A549 (cell line): ENCODE measurements at regions not wholly inside any gene's neighbourhood (a gene's known extent, or its start where the extent isn't known, plus 50 kb on each side); places are given as distances from the start of the nearest gene placed in this dataset.
"Not testable (repeated sequence)": the region's sequence is repeated elsewhere in the genome, so short reads cannot be mapped to it uniquely, and the experiment has no call there.

Experiments
- ATAC-seq, 2 experiments: fragments of 200-7000 bp in 1 of 2; fragments of >200 bp in 1 of 2; cut with Nextera tagmentation in 1 of 2; cut with Tn5 transposase in 1 of 2; 3 replicates each; pipeline versions ENCODE4 v1.8.0 to v1.9.1; 2018 to 2020; ENCODE audit warnings: mild to moderate bottlenecking in 1 of 2, moderate library complexity in 1 of 2
- CTCF ChIA-PET: fragments of 300-600 bp; sonication (Branson Sonifier 250); formaldehyde crosslinking; extraction: SDS; loops from one replicate; lab custom pipeline; 2021; ENCODE audit warnings: antibody characterized with exemption, inconsistent platforms; lab: Yijun Ruan, JAX
- POLR2A ChIA-PET: fragments of 350-600 bp; formaldehyde crosslinking; extraction: SDS; loops from one replicate; lab custom pipeline; 2021; ENCODE audit warnings: antibody characterized with exemption, inconsistent platforms; lab: Yijun Ruan, JAX
- DNase-seq, 2 experiments: peaks; one replicate each; pipeline versions ENCODE4 v3.0.0 to v3.0.0-alpha.2; 2011 to 2016; ENCODE audit warnings: low read depth in 1 of 2, low spot score in 1 of 2
- FAIRE-seq: peaks from 2 replicates; lab custom pipeline; 2011; peaks lifted over from hg19 to GRCh38; lab: Jason Lieb, UNC
- H3K27ac ChIP-seq, 2 experiments: fragments of >200 bp; sonication (Bioruptor Twin); formaldehyde crosslinking; 3 replicates each; pipeline ENCODE4 v1.5.1; 2016 to 2017
- H3K4me1 ChIP-seq: fragments of >200 bp; sonication (Bioruptor Twin); formaldehyde crosslinking; 3 replicates; pipeline ENCODE4 v1.6.1; 2016
- H3K4me2 ChIP-seq: fragments of >200 bp; sonication (Bioruptor Twin); formaldehyde crosslinking; 3 replicates; pipeline ENCODE4 v1.6.1; 2016
- H3K4me3 ChIP-seq: fragments of >200 bp; sonication (Bioruptor Twin); formaldehyde crosslinking; 3 replicates; pipeline ENCODE4 v1.5.1; 2016
- H3K9me3 ChIP-seq: fragments of >200 bp; sonication (Bioruptor Twin); formaldehyde crosslinking; 3 replicates; pipeline ENCODE4 v1.6.1; 2016
- CEBPB ChIP-seq, 2 experiments: fragments of >200 bp in 1 of 2; sonication (Bioruptor Twin) in 1 of 2; formaldehyde crosslinking in 1 of 2; IDR thresholded peaks; 2 replicates each; pipeline ENCODE4 v1.6.1; 2012 to 2016
- CTCF ChIP-seq: fragments of >200 bp; sonication (Bioruptor Twin); formaldehyde crosslinking; IDR thresholded peaks from 3 replicates; pipeline ENCODE4 v1.5.1; 2016
- FOSL2 ChIP-seq, 2 experiments: fragments of 450-650 bp in 1 of 2; fragments of >200 bp in 1 of 2; sonication (Bioruptor Twin) in 1 of 2; formaldehyde crosslinking; IDR thresholded peaks; 2 replicates each; pipeline versions ENCODE4 v1.5.0 to v1.6.1; 2016 to 2020; ENCODE audit warnings: mild to moderate bottlenecking in 1 of 2, moderate library complexity in 1 of 2
- KDM1A ChIP-seq: fragments of 200-600 bp; sonication (generic); IDR thresholded peaks from 2 replicates; pipeline ENCODE4 v1.6.1; 2016; ENCODE audit warnings: low read depth, mild to moderate bottlenecking
- NFE2L2 ChIP-seq: fragments of 150-350 bp; conservative IDR thresholded peaks from 2 replicates; pipeline ENCODE4 v1.6.1; 2014; ENCODE audit warnings: low read length
- RAD21 ChIP-seq, 2 experiments: fragments of >200 bp in 1 of 2; sonication (Bioruptor Twin) in 1 of 2; formaldehyde crosslinking in 1 of 2; IDR thresholded peaks in 1 of 2; conservative IDR thresholded peaks in 1 of 2; 2 replicates in 1 of 2; 3 replicates in 1 of 2; pipeline ENCODE4 v1.6.1; 2012 to 2018; ENCODE audit warnings: inconsistent platforms in 1 of 2
- RARB ChIP-seq: fragments of 250-450 bp; sonication (Bioruptor Pico); IDR thresholded peaks from 2 replicates; pipeline ENCODE4 v1.8.0; 2021; ENCODE audit warnings: mild to moderate bottlenecking, moderate library complexity
- SMC3 ChIP-seq: fragments of >200 bp; sonication (Bioruptor Twin); formaldehyde crosslinking; IDR thresholded peaks from 3 replicates; pipeline ENCODE4 v1.6.1; 2018; ENCODE audit warnings: inconsistent platforms
- TP53 ChIP-seq: fragments of 250-450 bp; sonication (Bioruptor Pico); IDR thresholded peaks from 2 replicates; pipeline ENCODE4 v1.5.0; 2021; ENCODE audit warnings: mild to moderate bottlenecking, moderate library complexity
- USF2 ChIP-seq: fragments of 450-650 bp; IDR thresholded peaks from 2 replicates; pipeline ENCODE4 v1.6.1; 2014; ENCODE audit warnings: antibody characterized with exemption
- WGBS: methylation state at CpG from one replicate; pipeline ENCODE4 v1.1.6; 2017; ENCODE audit errors: missing lambda C conversion rate; 5-methylcytosine and 5-hydroxymethylcytosine counted together
- TF ChIP-seq, protein P1 (sequence below): fragments of >200 bp; sonication (Bioruptor Twin); formaldehyde crosslinking; IDR thresholded peaks from 2 replicates; pipeline ENCODE4 v1.6.1; 2016
- TF ChIP-seq, protein P2 (sequence below): fragments of 150-350 bp; IDR thresholded peaks from 2 replicates; pipeline ENCODE4 v1.6.1; 2014; ENCODE audit warnings: low read depth, mild to moderate bottlenecking, low read length
- TF ChIP-seq, protein P3 (sequence below): IDR thresholded peaks from 2 replicates; pipeline ENCODE4 v1.6.1; 2012

GRCh38 chr2:61662990-61663389 is 124.8 kb upstream of the XPO1 start (continued):
- TF ChIP-seq, protein P1, sequence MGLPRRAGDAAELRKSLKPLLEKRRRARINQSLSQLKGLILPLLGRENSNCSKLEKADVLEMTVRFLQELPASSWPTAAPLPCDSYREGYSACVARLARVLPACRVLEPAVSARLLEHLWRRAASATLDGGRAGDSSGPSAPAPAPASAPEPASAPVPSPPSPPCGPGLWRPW: no peak

GRCh38 chr2:61660511-61661388 is 122.6 kb upstream of the XPO1 start:
- no peak for DNase-seq
- no peak for FAIRE-seq
- no peak for TF ChIP-seq FOSL2 (IDR thresholded peaks at IDR 0.05)
- no peak for TF ChIP-seq FOSL2 (CRISPR knock-in tag; IDR thresholded peaks at IDR 0.05)
- TF ChIP-seq, protein P2, sequence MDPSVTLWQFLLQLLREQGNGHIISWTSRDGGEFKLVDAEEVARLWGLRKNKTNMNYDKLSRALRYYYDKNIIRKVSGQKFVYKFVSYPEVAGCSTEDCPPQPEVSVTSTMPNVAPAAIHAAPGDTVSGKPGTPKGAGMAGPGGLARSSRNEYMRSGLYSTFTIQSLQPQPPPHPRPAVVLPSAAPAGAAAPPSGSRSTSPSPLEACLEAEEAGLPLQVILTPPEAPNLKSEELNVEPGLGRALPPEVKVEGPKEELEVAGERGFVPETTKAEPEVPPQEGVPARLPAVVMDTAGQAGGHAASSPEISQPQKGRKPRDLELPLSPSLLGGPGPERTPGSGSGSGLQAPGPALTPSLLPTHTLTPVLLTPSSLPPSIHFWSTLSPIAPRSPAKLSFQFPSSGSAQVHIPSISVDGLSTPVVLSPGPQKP: no peak
- TF ChIP-seq CEBPB (IDR thresholded peaks at IDR 0.05): no peak
- TF ChIP-seq KDM1A: no peak
- POLR2A ChIA-PET: no interaction called here
- CTCF ChIA-PET: interaction anchor here (0.7 to 3.2 kb wide), 4 partner anchors 10 to 191 kb away, joined by 3 to 24 read pairs (median 14); no protein-coding TSS in a partner anchor
- WGBS: 64% methylated on average over 4 of the region's 4 CpGs
- no peak overlapping the region for H3K4me2 ChIP-seq
- no peak overlapping the region for H3K4me3 ChIP-seq
- peak in 1 of 2 experiments; percentile 50; a peak in 4 of 6 replicates for ATAC-seq
- no peaks in the 10 kb centered on the region for H3K9me3 ChIP-seq
- peak overlapping the region in 1 of 2 experiments; percentile 5; a peak in 1 of 6 replicates for H3K27ac ChIP-seq
- H3K4me1 ChIP-seq: peaks cover 11% of the 10 kb centered on the region

DNA sequence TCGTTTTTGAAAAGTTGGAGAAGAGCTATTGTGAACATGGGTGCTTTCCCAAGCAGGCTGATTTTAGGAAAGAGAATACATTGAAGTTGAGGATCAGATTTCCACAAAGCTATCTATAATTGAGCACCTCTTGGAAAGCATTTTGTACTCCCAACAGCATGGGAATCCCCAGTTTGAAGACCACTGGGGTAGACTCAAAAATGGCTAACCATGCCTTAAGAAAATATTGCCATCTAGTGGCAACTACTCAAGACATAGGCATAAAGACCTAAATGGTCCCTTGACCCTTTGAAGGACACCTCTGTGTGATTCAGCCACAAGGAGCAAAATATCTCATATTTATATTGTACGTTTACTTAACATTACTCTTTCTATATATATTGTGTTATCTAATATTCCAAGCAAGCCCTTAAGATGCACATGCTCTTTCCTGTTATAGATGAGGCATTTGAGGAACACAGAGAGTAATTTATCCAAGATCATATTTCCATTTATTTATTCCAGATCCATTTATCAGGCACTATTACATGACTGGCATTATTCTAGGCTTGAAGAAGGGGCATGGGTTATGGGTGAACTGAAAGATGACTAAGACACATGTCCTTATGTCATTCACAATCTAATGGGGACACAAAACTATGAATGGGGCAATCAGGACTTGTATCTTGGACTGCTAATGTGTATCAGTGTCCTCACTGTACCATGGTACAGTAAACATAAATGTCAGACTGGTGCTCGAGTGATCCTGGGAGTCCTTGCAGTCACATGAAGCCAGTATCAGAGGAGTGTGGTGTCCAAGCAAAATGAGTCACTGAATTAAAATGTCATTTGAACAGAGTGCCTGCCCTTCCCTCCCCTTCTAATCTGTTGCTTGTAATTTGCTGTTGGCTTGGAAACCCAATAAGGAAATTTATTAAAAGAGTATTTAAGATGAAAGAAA is 121.0 kb upstream of the XPO1 start:
- H3K4me1 ChIP-seq: peaks cover 11% of the 10 kb centered on the region
- peak overlapping the region; percentile 4 for H3K4me3 ChIP-seq
- WGBS: 19% methylated on average over 3 of the region's 3 CpGs
- ATAC-seq (peak; percentile 90 to 96), DNase-seq (peak; percentile 72 to 81), FAIRE-seq (no peak)
- no peaks in the 10 kb centered on the region for H3K9me3 ChIP-seq
- H3K4me2 ChIP-seq: peak overlapping the region; percentile 46
- POLR2A ChIA-PET: interaction anchor here (2.2 kb wide), 1 partner anchor 121 kb away, joined by 7 read pairs; the partner anchor contains the start of gene XPO1
- peak overlapping the region; percentile 12 to 22; a peak in 4 of 6 replicates for H3K27ac ChIP-seq
- CTCF ChIA-PET: interaction anchor here (0.7 to 3.2 kb wide), 27 partner anchors 11 to 594 kb away, joined by 3 to 24 read pairs (median 4); no protein-coding TSS in a partner anchor
- TF ChIP-seq SMC3: peak; percentile 82
- TF ChIP-seq TP53 (CRISPR knock-in tag): no peak
- peak; percentile 93 for TF ChIP-seq CTCF
- TF ChIP-seq NFE2L2: peak; percentile 74; the same call in 1 of the 2 replicates
- TF ChIP-seq RARB (CRISPR knock-in tag): no peak
- no peak for TF ChIP-seq FOSL2 (IDR thresholded peaks at IDR 0.05)
- TF ChIP-seq FOSL2 (CRISPR knock-in tag; IDR thresholded peaks at IDR 0.05): 0 out of 2 replicates have a peak, but pooled peaks have one; percentile 10
- TF ChIP-seq, protein P3, sequence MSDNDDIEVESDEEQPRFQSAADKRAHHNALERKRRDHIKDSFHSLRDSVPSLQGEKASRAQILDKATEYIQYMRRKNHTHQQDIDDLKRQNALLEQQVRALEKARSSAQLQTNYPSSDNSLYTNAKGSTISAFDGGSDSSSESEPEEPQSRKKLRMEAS: 0 out of 2 replicates have a peak, but pooled peaks have one; percentile 19
- TF ChIP-seq RAD21 (conservative IDR thresholded peaks at IDR 0.05 in 1 of 2, IDR thresholded peaks at IDR 0.05 in 1 of 2): peak; percentile 92
- 0 out of 2 replicates have a peak, but pooled peaks have one; percentile 5 for TF ChIP-seq USF2

DNA sequence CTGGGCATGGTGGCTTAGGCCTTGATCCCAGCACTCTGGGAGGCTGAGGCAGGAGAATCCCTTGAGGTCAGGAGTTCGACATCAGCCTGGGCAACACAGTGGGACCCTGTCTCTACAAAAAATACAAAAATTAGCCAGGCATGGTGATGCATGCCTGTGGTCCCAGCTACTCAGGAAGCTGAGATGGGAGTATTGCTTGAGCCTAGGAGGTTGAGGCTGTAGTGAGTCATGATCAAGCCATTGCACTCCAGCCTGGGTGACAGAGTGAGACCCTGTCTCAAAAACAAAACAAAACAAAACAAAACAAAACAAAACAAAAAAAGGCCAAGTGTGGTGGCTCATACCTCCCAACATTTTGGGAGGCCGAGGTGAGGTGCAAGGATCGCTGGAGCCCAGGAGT is 111.8 kb upstream of the XPO1 start:
- POLR2A ChIA-PET: not testable (repeated sequence)

More for the DNA sequence above, 111.8 kb upstream of the XPO1 start:
- not testable (repeated sequence) for FAIRE-seq, H3K4me1 ChIP-seq, DNase-seq, ATAC-seq, H3K9me3 ChIP-seq, H3K4me3 ChIP-seq, H3K27ac ChIP-seq, H3K4me2 ChIP-seq
- CTCF ChIA-PET: interaction anchor here (0.7 kb wide), 1 partner anchor 71 kb away, joined by 3 read pairs; no protein-coding TSS in a partner anchor
- WGBS: 42% methylated on average over 3 of the region's 3 CpGs
